ENCODE measurements at regions not wholly inside any gene's neighbourhood (a gene's known extent, or its start where the extent isn't known, plus 50 kb on each side); places are given as distances from the start of the nearest gene placed in this dataset.
A peak's percentile ranks its signal among the peaks of the same experiment; 100 is the strongest.
"Not testable (repeated sequence)": the region's sequence is repeated elsewhere in the genome, so short reads cannot be mapped to it uniquely, and the experiment has no call there.

- DNase-seq: no peak
Measured at GRCh38 chr9:129432297-129433154, 188.4 kb downstream of the C9orf50 start.

GRCh38 chr9:129430940-129431643, 189.8 kb downstream of the C9orf50 start:
- DNase-seq: no peak

DNA sequence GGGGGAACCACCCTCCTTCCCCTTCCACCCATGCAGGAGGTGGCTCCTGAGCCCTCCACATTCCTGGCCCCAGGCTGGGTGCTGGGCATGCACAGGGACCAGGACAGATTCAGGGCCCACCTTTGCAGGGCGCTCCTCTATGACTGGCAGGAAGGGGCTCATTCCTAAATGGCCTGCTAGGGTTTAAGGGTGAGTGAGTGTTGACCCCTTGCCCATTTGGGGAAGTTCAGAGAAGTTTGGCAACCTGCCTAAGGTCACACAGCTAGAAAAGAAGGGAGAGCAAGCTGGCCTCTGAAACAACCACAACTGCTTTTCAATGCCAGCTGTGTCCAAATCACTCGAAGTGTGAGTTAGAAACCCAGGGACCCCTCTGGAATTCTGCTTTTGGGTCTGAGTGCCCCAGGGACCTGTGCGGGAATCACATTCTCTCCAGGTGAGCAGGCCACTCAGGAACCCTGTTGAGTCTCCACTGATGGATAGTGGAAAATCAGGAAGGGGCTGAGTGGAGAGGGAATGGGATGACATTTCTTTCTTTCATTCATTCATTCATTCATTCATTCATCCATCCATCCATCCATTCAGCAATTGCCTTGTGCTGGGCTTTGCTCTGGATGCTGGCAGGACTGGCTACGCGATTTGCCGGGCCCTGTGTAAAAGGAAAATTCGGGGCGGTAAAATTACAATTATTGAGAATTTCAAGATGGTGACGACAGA, 191.9 kb downstream of the C9orf50 start:
- peak in 1 of 3 experiments; percentile 51 for DNase-seq

GRCh38 chr9:129427149-129427548, 193.8 kb downstream of the C9orf50 start:
- no peak for DNase-seq

- not testable (repeated sequence) for DNase-seq
Measured at GRCh38 chr9:129423755-129424154, 197.1 kb downstream of the C9orf50 start.

- peak in 1 of 3 experiments; percentile 59 for DNase-seq
Measured at GRCh38 chr9:129423216-129423615, 197.7 kb downstream of the C9orf50 start.

- DNase-seq: peak in 2 of 3 experiments; percentile 59 to 76
Measured at GRCh38 chr9:129422843-129423192, 198.1 kb downstream of the C9orf50 start.

- no peak for DNase-seq
Measured at GRCh38 chr9:129422032-129422842, 198.7 kb downstream of the C9orf50 start.

- DNase-seq: no peak
Measured at GRCh38 chr9:129421371-129421770, 199.5 kb downstream of the C9orf50 start.

- DNase-seq: no peak
Measured at GRCh38 chr9:129420721-129421120, 200.2 kb downstream of the C9orf50 start.

GRCh38 chr9:129419382-129419899, 201.5 kb downstream of the C9orf50 start:
- DNase-seq: no peak

- no peak for DNase-seq
Measured at GRCh38 chr9:129418451-129418850, 202.4 kb downstream of the C9orf50 start.

DNA sequence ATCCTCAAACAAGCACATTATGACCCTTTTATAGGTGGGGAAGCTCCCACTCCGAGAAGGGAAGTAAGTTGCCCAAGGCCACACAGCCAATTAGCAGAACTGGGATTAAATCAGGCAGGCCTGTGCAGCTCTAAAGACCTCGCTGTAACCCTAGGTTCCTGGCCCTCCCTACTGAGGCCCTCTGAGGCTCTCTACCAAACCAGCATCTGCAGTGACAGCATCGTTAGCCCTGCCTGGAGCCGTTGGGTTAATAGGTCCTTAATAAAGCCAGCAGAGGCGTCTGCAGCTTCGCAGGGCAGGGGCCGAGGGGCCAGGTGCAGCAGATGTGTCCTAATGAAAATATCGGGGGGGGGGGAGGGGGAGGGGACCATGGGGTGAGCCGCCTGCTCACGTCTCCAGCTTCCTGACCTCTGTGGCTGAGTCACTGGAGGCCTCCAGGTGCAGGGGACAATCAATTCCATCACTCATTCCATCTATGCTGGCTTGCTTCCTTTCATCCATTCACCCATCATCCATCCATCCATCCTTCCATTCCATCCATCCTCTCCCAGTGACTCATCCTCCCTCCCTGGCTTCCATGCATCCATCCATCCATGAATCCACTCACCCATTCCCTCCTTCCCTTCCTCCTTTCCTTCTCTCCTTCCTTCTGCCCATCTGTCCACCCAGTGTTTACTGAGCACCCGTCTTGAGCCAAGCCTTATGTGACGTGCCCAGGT, 203.9 kb downstream of the C9orf50 start:
- peak in 2 of 3 experiments; percentile 77 to 93 for DNase-seq

DNA sequence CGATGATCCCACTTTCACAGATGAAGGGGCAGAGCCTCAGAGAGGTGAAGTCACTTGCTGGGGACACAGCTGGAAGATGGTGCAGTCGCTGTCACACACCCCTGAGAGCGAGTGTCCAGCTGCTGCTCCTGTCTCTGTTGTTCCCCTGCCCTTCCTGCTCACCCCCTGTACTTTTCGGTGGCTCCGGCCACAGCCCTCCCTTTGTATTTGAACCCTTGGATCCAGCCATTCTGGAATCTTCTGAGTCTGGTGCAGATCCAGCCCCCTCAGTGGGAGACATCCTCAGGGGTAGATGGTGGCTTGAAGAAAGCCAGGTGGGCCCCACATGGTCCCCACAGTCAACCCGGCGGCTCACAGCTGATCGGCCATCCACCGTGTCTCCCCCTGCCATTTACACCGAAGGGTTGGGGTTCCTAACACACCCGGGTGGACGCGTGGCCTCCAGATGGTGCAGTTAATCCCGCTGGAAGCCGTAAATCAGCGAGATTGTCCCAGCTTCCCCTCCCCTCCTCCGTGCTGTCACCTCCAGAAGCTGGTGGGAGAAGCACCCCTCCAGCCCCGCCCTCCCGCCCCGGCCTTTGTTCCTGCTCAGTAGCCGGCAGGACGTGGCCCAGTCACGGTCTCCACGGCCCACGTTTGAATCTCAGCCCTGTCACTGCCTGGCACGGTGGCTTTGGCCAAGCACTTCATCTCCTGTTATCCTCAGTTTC, 204.8 kb downstream of the C9orf50 start:
- peak in 2 of 3 experiments; percentile 52 to 76 for DNase-seq

GRCh38 chr9:129414993-129415941, 205.6 kb downstream of the C9orf50 start:
- DNase-seq: peak in 2 of 3 experiments; percentile 33 to 48

- DNase-seq: no peak
Measured at GRCh38 chr9:129414377-129414992, 206.4 kb downstream of the C9orf50 start.

DNA sequence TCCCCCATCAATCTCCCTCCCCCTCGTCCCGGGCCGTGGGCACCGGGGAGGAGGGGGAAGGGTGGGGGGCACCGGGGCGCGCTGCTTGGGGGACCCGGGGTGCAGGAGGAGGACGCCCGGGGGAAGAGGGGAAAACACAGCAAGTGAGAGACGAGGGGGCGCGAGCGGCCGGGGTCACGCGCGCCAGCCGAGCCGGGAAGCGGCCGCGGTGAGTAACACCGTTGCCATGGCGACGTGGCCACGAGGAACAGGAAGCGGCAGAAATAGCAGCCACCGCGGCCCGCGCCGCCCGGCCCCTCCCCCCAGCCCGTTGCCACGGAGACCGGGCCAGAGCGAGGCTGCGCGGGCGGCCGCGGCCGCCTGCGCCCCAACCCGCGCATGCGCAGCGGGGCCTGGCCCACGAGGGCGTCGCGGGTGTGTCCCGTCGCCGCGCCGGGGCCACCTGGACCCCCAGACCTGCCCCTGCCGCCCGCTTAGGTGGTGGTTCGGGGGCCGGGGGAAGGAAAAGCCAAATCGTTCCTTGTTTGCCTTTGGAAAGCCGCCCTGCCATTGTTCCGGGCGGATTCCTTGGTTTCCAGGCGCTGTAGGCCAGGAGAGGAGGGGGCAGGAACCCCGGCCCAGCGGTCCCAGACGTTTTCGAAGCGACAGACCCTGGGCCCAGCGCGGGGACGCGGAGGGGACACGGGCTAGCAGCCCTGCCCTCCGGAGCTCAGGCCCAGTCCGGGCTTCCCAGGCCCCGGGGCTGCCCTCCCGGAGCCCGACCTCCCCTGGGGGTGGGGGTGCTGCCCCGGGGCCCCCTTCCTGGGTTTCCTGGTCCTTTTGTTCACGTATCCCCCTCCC, 207.1 kb downstream of the C9orf50 start:
- DNase-seq: peak; percentile 91 to 99 (median 99)
